Dendritic cell treated with granulocyte-macrophage colony-stimulating factor and Interleukin-4, amounts not matched to agents 40 ng/mL and 50 ng/mL, for 4 days (primary cell): ENCODE measurements at regions not wholly inside any gene's neighbourhood (a gene's known extent, or its start where the extent isn't known, plus 50 kb on each side); places are given as distances from the start of the nearest gene placed in this dataset.

Experiments
- H3K27ac Mint-ChIP-seq: one replicate; pipeline ENCODE4 v1.8.0; 2022; ENCODE audit warnings: mild to moderate bottlenecking, mixed read lengths
- H3K27me3 Mint-ChIP-seq: one replicate; pipeline ENCODE4 v1.8.0; 2022; ENCODE audit warnings: mild to moderate bottlenecking, mixed read lengths
- H3K36me3 Mint-ChIP-seq: one replicate; pipeline ENCODE4 v1.8.0; 2022; ENCODE audit warnings: low read depth, mixed read lengths
- H3K4me1 Mint-ChIP-seq: one replicate; pipeline ENCODE4 v1.8.0; 2022; ENCODE audit warnings: low read depth, mixed read lengths
- H3K4me3 Mint-ChIP-seq: one replicate; pipeline ENCODE4 v1.8.0; 2022; ENCODE audit warnings: mild to moderate bottlenecking, moderate library complexity, mixed read lengths
- H3K9me3 Mint-ChIP-seq: one replicate; pipeline ENCODE4 v1.8.0; 2022; ENCODE audit warnings: mixed read lengths
- intact Hi-C: fragments of 100-400 bp; cut with micrococcal nuclease; formaldehyde crosslinking; loops from one replicate; pipeline ENCODE4 v1.15.0; 2022

GRCh38 chr19:27689734-27690241 lies 1523.2 kb downstream of the UQCRFS1 start:
- peaks cover 42% of the 10 kb centered on the region for H3K9me3 Mint-ChIP-seq
- no peak overlapping the region for H3K27ac Mint-ChIP-seq
- no peak overlapping the region for H3K4me3 Mint-ChIP-seq

GRCh38 chr19:27684293-27684692 lies 1528.7 kb downstream of the UQCRFS1 start:
- intact Hi-C loops: no loop called here
- H3K4me3 Mint-ChIP-seq: no peak overlapping the region
- no peaks in the 10 kb centered on the region for H3K4me1 Mint-ChIP-seq
- H3K27ac Mint-ChIP-seq: no peak overlapping the region
- H3K27me3 Mint-ChIP-seq: no peaks in the 10 kb centered on the region
- H3K9me3 Mint-ChIP-seq: peaks cover 16% of the 10 kb centered on the region
- no peaks in the 10 kb centered on the region for H3K36me3 Mint-ChIP-seq

More at GRCh38 chr19:27689734-27690241, 1523.2 kb downstream of the UQCRFS1 start:
- intact Hi-C loops: no loop called here
- H3K4me1 Mint-ChIP-seq: no peaks in the 10 kb centered on the region
- H3K36me3 Mint-ChIP-seq: no peaks in the 10 kb centered on the region
- no peaks in the 10 kb centered on the region for H3K27me3 Mint-ChIP-seq

- no peaks in the 10 kb centered on the region for H3K4me1 Mint-ChIP-seq
- H3K9me3 Mint-ChIP-seq: peaks cover 39% of the 10 kb centered on the region
- H3K36me3 Mint-ChIP-seq: no peaks in the 10 kb centered on the region
- no peaks in the 10 kb centered on the region for H3K27me3 Mint-ChIP-seq
- no peak overlapping the region for H3K4me3 Mint-ChIP-seq
- intact Hi-C loops: no loop called here
- H3K27ac Mint-ChIP-seq: no peak overlapping the region
Observed at GRCh38 chr19:27681972-27682371, 1531.0 kb downstream of the UQCRFS1 start.

GRCh38 chr19:27679905-27680304 lies 1533.0 kb downstream of the UQCRFS1 start:
- intact Hi-C loops: no loop called here
- Mint-ChIP-seq H3K4me3 (no peak overlapping the region), H3K4me1 (no peaks in the 10 kb centered on the region), H3K9me3 (peaks cover 60% of the 10 kb centered on the region), H3K36me3 (no peaks in the 10 kb centered on the region), H3K27ac (no peak overlapping the region), H3K27me3 (no peaks in the 10 kb centered on the region)

GRCh38 chr19:27679399-27679798 lies 1533.6 kb downstream of the UQCRFS1 start:
- intact Hi-C loops: no loop called here
- H3K36me3 Mint-ChIP-seq: no peaks in the 10 kb centered on the region
- no peaks in the 10 kb centered on the region for H3K27me3 Mint-ChIP-seq
- H3K27ac Mint-ChIP-seq: no peak overlapping the region
- no peaks in the 10 kb centered on the region for H3K4me1 Mint-ChIP-seq
- H3K4me3 Mint-ChIP-seq: no peak overlapping the region
- peaks cover 65% of the 10 kb centered on the region for H3K9me3 Mint-ChIP-seq

GRCh38 chr19:27676877-27677276 lies 1536.1 kb downstream of the UQCRFS1 start:
- intact Hi-C loops: no loop called here
- no peak overlapping the region for H3K27ac Mint-ChIP-seq
- peaks cover 90% of the 10 kb centered on the region for H3K9me3 Mint-ChIP-seq
- no peaks in the 10 kb centered on the region for H3K36me3 Mint-ChIP-seq
- H3K4me1 Mint-ChIP-seq: no peaks in the 10 kb centered on the region
- no peak overlapping the region for H3K4me3 Mint-ChIP-seq
- no peaks in the 10 kb centered on the region for H3K27me3 Mint-ChIP-seq

GRCh38 chr19:27676334-27676733 lies 1536.6 kb downstream of the UQCRFS1 start:
- intact Hi-C loops: no loop called here
- Mint-ChIP-seq H3K27me3 (no peaks in the 10 kb centered on the region), H3K4me3 (no peak overlapping the region), H3K9me3 (peaks cover 96% of the 10 kb centered on the region), H3K27ac (no peak overlapping the region), H3K4me1 (no peaks in the 10 kb centered on the region), H3K36me3 (no peaks in the 10 kb centered on the region)

- Mint-ChIP-seq H3K9me3 (peaks cover 100% of the 10 kb centered on the region), H3K36me3 (no peaks in the 10 kb centered on the region), H3K27ac (no peak overlapping the region), H3K4me3 (no peak overlapping the region), H3K4me1 (no peaks in the 10 kb centered on the region), H3K27me3 (no peaks in the 10 kb centered on the region)
- intact Hi-C loops: no loop called here
Observed at GRCh38 chr19:27675771-27676170, 1537.2 kb downstream of the UQCRFS1 start.

GRCh38 chr19:27674701-27675100 lies 1538.2 kb downstream of the UQCRFS1 start:
- no peaks in the 10 kb centered on the region for H3K4me1 Mint-ChIP-seq
- intact Hi-C loops: no loop called here
- H3K9me3 Mint-ChIP-seq: peaks cover 100% of the 10 kb centered on the region
- no peak overlapping the region for H3K27ac Mint-ChIP-seq
- no peaks in the 10 kb centered on the region for H3K27me3 Mint-ChIP-seq
- H3K4me3 Mint-ChIP-seq: no peak overlapping the region
- no peaks in the 10 kb centered on the region for H3K36me3 Mint-ChIP-seq

GRCh38 chr19:27673986-27674385 lies 1539.0 kb downstream of the UQCRFS1 start:
- intact Hi-C loops: no loop called here
- Mint-ChIP-seq H3K9me3 (peaks cover 99% of the 10 kb centered on the region), H3K27me3 (no peaks in the 10 kb centered on the region), H3K4me1 (no peaks in the 10 kb centered on the region), H3K4me3 (no peak overlapping the region), H3K27ac (no peak overlapping the region), H3K36me3 (no peaks in the 10 kb centered on the region)

GRCh38 chr19:27672309-27673047 lies 1540.5 kb downstream of the UQCRFS1 start:
- Mint-ChIP-seq H3K27me3 (no peaks in the 10 kb centered on the region), H3K36me3 (no peaks in the 10 kb centered on the region), H3K27ac (no peak overlapping the region), H3K9me3 (peaks cover 84% of the 10 kb centered on the region), H3K4me3 (no peak overlapping the region), H3K4me1 (no peaks in the 10 kb centered on the region)
- intact Hi-C loops: no loop called here

- no peaks in the 10 kb centered on the region for H3K27me3 Mint-ChIP-seq
- H3K4me3 Mint-ChIP-seq: no peak overlapping the region
- intact Hi-C loops: no loop called here
- H3K27ac Mint-ChIP-seq: no peak overlapping the region
- no peaks in the 10 kb centered on the region for H3K4me1 Mint-ChIP-seq
- no peaks in the 10 kb centered on the region for H3K36me3 Mint-ChIP-seq
- H3K9me3 Mint-ChIP-seq: peaks cover 81% of the 10 kb centered on the region
Observed at GRCh38 chr19:27671876-27672275, 1541.1 kb downstream of the UQCRFS1 start.

GRCh38 chr19:27660428-27660827 lies 1552.5 kb downstream of the UQCRFS1 start:
- intact Hi-C loops: no loop called here
- no peaks in the 10 kb centered on the region for H3K36me3 Mint-ChIP-seq
- H3K27me3 Mint-ChIP-seq: no peaks in the 10 kb centered on the region
- peaks cover 50% of the 10 kb centered on the region for H3K9me3 Mint-ChIP-seq
- H3K27ac Mint-ChIP-seq: no peak overlapping the region
- H3K4me3 Mint-ChIP-seq: no peak overlapping the region
- H3K4me1 Mint-ChIP-seq: no peaks in the 10 kb centered on the region

- intact Hi-C loops: no loop called here
- no peak overlapping the region for H3K27ac Mint-ChIP-seq
- no peaks in the 10 kb centered on the region for H3K27me3 Mint-ChIP-seq
- no peak overlapping the region for H3K4me3 Mint-ChIP-seq
- H3K36me3 Mint-ChIP-seq: no peaks in the 10 kb centered on the region
- no peaks in the 10 kb centered on the region for H3K4me1 Mint-ChIP-seq
- H3K9me3 Mint-ChIP-seq: peaks cover 78% of the 10 kb centered on the region
Observed at GRCh38 chr19:27657271-27658051, 1555.5 kb downstream of the UQCRFS1 start.
